ENCODE measurements at regions not wholly inside any gene's neighbourhood (a gene's known extent, or its start where the extent isn't known, plus 50 kb on each side); places are given as distances from the start of the nearest gene placed in this dataset.
"Not testable (repeated sequence)": the region's sequence is repeated elsewhere in the genome, so short reads cannot be mapped to it uniquely, and the experiment has no call there.

DNA sequence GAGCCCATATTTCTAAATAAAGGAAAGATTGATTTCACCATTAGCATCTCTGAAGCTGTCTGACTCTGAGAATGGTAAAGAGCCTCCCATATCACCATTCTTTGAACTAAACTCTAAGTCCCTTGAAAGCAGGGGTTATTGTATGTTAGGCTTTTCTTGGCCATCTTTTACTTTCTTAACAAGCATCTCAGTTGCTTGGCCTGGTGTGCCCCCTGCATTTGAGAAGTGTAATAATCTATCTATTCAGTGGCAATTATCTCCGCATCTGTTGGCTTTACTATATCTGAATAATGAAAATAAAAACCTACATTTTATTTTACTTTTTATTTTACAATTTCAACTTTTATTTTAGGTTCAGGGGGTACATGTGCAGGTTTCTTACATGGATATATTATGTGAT lies 128.3 kb upstream of the ARMCX2 start:
- Histone ChIP-seq H3K4me3 (no peak overlapping the region), H3K4me1 (ENCODE audit: insufficient read depth) (no peaks in the 10 kb centered on the region), H3K9me3 (ENCODE audit: low read depth) (no peaks in the 10 kb centered on the region), H2AFZ (no peak overlapping the region), H3F3A (ENCODE audit: insufficient read depth) (no peaks in the 10 kb centered on the region), H3K27ac (no peak overlapping the region), H3K9me2 (ENCODE audit: insufficient read depth) (no peaks in the 10 kb centered on the region), H3K36me3 (ENCODE audit: low read depth) (no peaks in the 10 kb centered on the region), H3K4me2 (ENCODE audit: unreplicated experiment) (no peak overlapping the region), H3K79me2 (ENCODE audit: insufficient read depth) (no peaks in the 10 kb centered on the region), H4K20me1 (ENCODE audit: insufficient read depth) (no peaks in the 10 kb centered on the region), H3K9ac (no peak overlapping the region), H3K27me3 (replicated peaks; ENCODE audit: insufficient read depth) (no peaks in the 10 kb centered on the region)
- 93 to 100% methylated on average over 1 of the region's 1 CpG for WGBS, 2 experiments (ENCODE audit: low coverage in 1 of 2, low lambda C conversion rate in 2 of 2, missing lambda C conversion rate in 2 of 2)
- in situ Hi-C loops (cut with MboI) = no loop called here
- TF ChIP-seq EZH2 (IDR thresholded peaks at IDR 0.05; ENCODE audit: insufficient read depth, poor library complexity, severe bottlenecking) (no peak), EZH2phosphoT487 (IDR thresholded peaks at IDR 0.05; ENCODE audit: insufficient read depth, low read depth) (no peak)
- no peak for DNase-seq

GRCh38 chrX:101785142-101785541 lies 125.5 kb upstream of the ARMCX2 start:
- H3K9ac ChIP-seq = no peak overlapping the region
- no peaks in the 10 kb centered on the region for H3K36me3 ChIP-seq (ENCODE audit: low read depth)
- WGBS, 2 experiments (ENCODE audit: low coverage in 1 of 2, low lambda C conversion rate in 2 of 2, missing lambda C conversion rate in 2 of 2) = 76 to 100% methylated on average over 1 of the region's 1 CpG
- H4K20me1 ChIP-seq (ENCODE audit: insufficient read depth) = no peaks in the 10 kb centered on the region
- no peak overlapping the region for H3K27ac ChIP-seq
- H3K27me3 ChIP-seq (replicated peaks; ENCODE audit: insufficient read depth) = no peaks in the 10 kb centered on the region
- no peak for DNase-seq
- no peaks in the 10 kb centered on the region for H3K4me1 ChIP-seq (ENCODE audit: insufficient read depth)
- H2AFZ ChIP-seq = no peak overlapping the region
- no peak overlapping the region for H3K4me3 ChIP-seq
- H3F3A ChIP-seq (ENCODE audit: insufficient read depth) = no peaks in the 10 kb centered on the region
- H3K9me3 ChIP-seq (ENCODE audit: low read depth) = no peaks in the 10 kb centered on the region
- no peaks in the 10 kb centered on the region for H3K79me2 ChIP-seq (ENCODE audit: insufficient read depth)
- TF ChIP-seq EZH2phosphoT487 (IDR thresholded peaks at IDR 0.05; ENCODE audit: insufficient read depth, low read depth) = no peak
- TF ChIP-seq EZH2 (IDR thresholded peaks at IDR 0.05; ENCODE audit: insufficient read depth, poor library complexity, severe bottlenecking) = no peak
- no peak overlapping the region for H3K4me2 ChIP-seq (ENCODE audit: unreplicated experiment)
- in situ Hi-C loops (cut with MboI) = no loop called here
- no peaks in the 10 kb centered on the region for H3K9me2 ChIP-seq (ENCODE audit: insufficient read depth)

GRCh38 chrX:101780421-101780820 lies 120.8 kb upstream of the ARMCX2 start:
- H4K20me1 ChIP-seq (ENCODE audit: insufficient read depth); in situ Hi-C loops (cut with MboI): not testable (repeated sequence)

GRCh38 chrX:101774340-101774739 lies 114.7 kb upstream of the ARMCX2 start:
- no peaks in the 10 kb centered on the region for H4K20me1 ChIP-seq (ENCODE audit: insufficient read depth)
- no peaks in the 10 kb centered on the region for H3K9me2 ChIP-seq (ENCODE audit: insufficient read depth)
- in situ Hi-C loops (cut with MboI) = loop anchor here (25.0 kb wide), 1 partner anchor 187 kb away; no protein-coding TSS in a partner anchor
- H2AFZ ChIP-seq = no peak overlapping the region
- no peaks in the 10 kb centered on the region for H3K79me2 ChIP-seq (ENCODE audit: insufficient read depth)
- WGBS, 2 experiments (ENCODE audit: low coverage in 1 of 2, low lambda C conversion rate in 2 of 2, missing lambda C conversion rate in 2 of 2) = 43 to 91% methylated on average over 1 of the region's 1 CpG
- H3K4me2 ChIP-seq (ENCODE audit: unreplicated experiment) = no peak overlapping the region
- H3K4me1 ChIP-seq (ENCODE audit: insufficient read depth) = no peaks in the 10 kb centered on the region
- H3K9me3 ChIP-seq (ENCODE audit: low read depth) = no peaks in the 10 kb centered on the region
- no peaks in the 10 kb centered on the region for H3K27me3 ChIP-seq (replicated peaks; ENCODE audit: insufficient read depth)
- no peak overlapping the region for H3K27ac ChIP-seq
- H3K9ac ChIP-seq = no peak overlapping the region
- H3K4me3 ChIP-seq = no peak overlapping the region
- DNase-seq = no peak
- TF ChIP-seq EZH2phosphoT487 (IDR thresholded peaks at IDR 0.05; ENCODE audit: insufficient read depth, low read depth) (no peak), EZH2 (IDR thresholded peaks at IDR 0.05; ENCODE audit: insufficient read depth, poor library complexity, severe bottlenecking) (no peak)
- H3F3A ChIP-seq (ENCODE audit: insufficient read depth) = no peaks in the 10 kb centered on the region
- H3K36me3 ChIP-seq (ENCODE audit: low read depth) = no peaks in the 10 kb centered on the region

More at GRCh38 chrX:101780421-101780820, 120.8 kb upstream of the ARMCX2 start:
- H3K27me3 ChIP-seq (replicated peaks; ENCODE audit: insufficient read depth); H3K4me3 ChIP-seq; H2AFZ ChIP-seq; H3K27ac ChIP-seq; H3F3A ChIP-seq (ENCODE audit: insufficient read depth); H3K9me3 ChIP-seq (ENCODE audit: low read depth); H3K9me2 ChIP-seq (ENCODE audit: insufficient read depth); H3K4me1 ChIP-seq (ENCODE audit: insufficient read depth); H3K36me3 ChIP-seq (ENCODE audit: low read depth); DNase-seq; H3K4me2 ChIP-seq (ENCODE audit: unreplicated experiment); H3K9ac ChIP-seq; H3K79me2 ChIP-seq (ENCODE audit: insufficient read depth): not testable (repeated sequence)
- 91 to 100% methylated on average over 2 to 19 of the region's 19 CpGs for WGBS, 2 experiments (ENCODE audit: low coverage in 1 of 2, low lambda C conversion rate in 2 of 2, missing lambda C conversion rate in 2 of 2)

- Histone ChIP-seq H3K4me2 (ENCODE audit: unreplicated experiment) (no peak overlapping the region), H3K27me3 (replicated peaks; ENCODE audit: insufficient read depth) (no peaks in the 10 kb centered on the region), H3K4me1 (ENCODE audit: insufficient read depth) (no peaks in the 10 kb centered on the region), H2AFZ (no peak overlapping the region), H3K4me3 (no peak overlapping the region), H3K36me3 (ENCODE audit: low read depth) (no peaks in the 10 kb centered on the region), H3K9me2 (ENCODE audit: insufficient read depth) (no peaks in the 10 kb centered on the region), H3K79me2 (ENCODE audit: insufficient read depth) (no peaks in the 10 kb centered on the region), H4K20me1 (ENCODE audit: insufficient read depth) (no peaks in the 10 kb centered on the region), H3K27ac (no peak overlapping the region), H3K9ac (no peak overlapping the region), H3K9me3 (ENCODE audit: low read depth) (no peaks in the 10 kb centered on the region), H3F3A (ENCODE audit: insufficient read depth) (no peaks in the 10 kb centered on the region)
- 49% methylated on average over 4 of the region's 4 CpGs for WGBS, 2 experiments (ENCODE audit: low coverage in 1 of 2, low lambda C conversion rate in 2 of 2, missing lambda C conversion rate in 2 of 2)
- DNase-seq = peak; percentile 34
- TF ChIP-seq EZH2 (IDR thresholded peaks at IDR 0.05; ENCODE audit: insufficient read depth, poor library complexity, severe bottlenecking) (no peak), EZH2phosphoT487 (IDR thresholded peaks at IDR 0.05; ENCODE audit: insufficient read depth, low read depth) (no peak)
- in situ Hi-C loops (cut with MboI) = loop anchor here (25.0 kb wide), 1 partner anchor 177 kb away; no protein-coding TSS in a partner anchor
Measured at GRCh38 chrX:101764538-101764937, 104.9 kb upstream of the ARMCX2 start.

Measured in GM23248 (cell line).